Adrenal gland (tissue), 5 donors: ENCODE measurements at regions not wholly inside any gene's neighbourhood (a gene's known extent, or its start where the extent isn't known, plus 50 kb on each side); places are given as distances from the start of the nearest gene placed in this dataset.

Experiments
- POLR2A ChIP-seq, 2 donors: fragments of 450-650 bp; IDR thresholded peaks; one replicate each; pipeline ENCODE4 v1.6.1; 2017; ENCODE audit warnings: antibody characterized with exemption in 2 of 2, mild to moderate bottlenecking in 2 of 2, moderate library complexity in 1 of 2
- TF ChIP-seq, protein P1 (sequence below), 6 experiments: fragments of 450-650 bp in 4 of 6; fragments of 200-600 bp in 2 of 6; sonication (generic) in 1 of 6; IDR thresholded peaks; 1 replicate in 5 of 6; 2 replicates in 1 of 6; pipeline versions ENCODE4 v1.5.1 to v1.8.0; 2016 to 2021; ENCODE audit warnings: antibody characterized with exemption in 6 of 6, mild to moderate bottlenecking in 2 of 6, moderate library complexity in 1 of 6
- donor health status: DM: no; HTN: no; CAD: no.

- TF ChIP-seq, protein P1, sequence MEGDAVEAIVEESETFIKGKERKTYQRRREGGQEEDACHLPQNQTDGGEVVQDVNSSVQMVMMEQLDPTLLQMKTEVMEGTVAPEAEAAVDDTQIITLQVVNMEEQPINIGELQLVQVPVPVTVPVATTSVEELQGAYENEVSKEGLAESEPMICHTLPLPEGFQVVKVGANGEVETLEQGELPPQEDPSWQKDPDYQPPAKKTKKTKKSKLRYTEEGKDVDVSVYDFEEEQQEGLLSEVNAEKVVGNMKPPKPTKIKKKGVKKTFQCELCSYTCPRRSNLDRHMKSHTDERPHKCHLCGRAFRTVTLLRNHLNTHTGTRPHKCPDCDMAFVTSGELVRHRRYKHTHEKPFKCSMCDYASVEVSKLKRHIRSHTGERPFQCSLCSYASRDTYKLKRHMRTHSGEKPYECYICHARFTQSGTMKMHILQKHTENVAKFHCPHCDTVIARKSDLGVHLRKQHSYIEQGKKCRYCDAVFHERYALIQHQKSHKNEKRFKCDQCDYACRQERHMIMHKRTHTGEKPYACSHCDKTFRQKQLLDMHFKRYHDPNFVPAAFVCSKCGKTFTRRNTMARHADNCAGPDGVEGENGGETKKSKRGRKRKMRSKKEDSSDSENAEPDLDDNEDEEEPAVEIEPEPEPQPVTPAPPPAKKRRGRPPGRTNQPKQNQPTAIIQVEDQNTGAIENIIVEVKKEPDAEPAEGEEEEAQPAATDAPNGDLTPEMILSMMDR (IDR thresholded peaks at IDR 0.05), result no peak
- no peak for TF ChIP-seq POLR2A (IDR thresholded peaks at IDR 0.05)
Measured at GRCh38 chr4:53717064-53717549, 125.8 kb upstream of the LNX1 start.
